ENCODE measurements at regions not wholly inside any gene's neighbourhood (a gene's known extent, or its start where the extent isn't known, plus 50 kb on each side); places are given as distances from the start of the nearest gene placed in this dataset.
"Not testable (repeated sequence)": the region's sequence is repeated elsewhere in the genome, so short reads cannot be mapped to it uniquely, and the experiment has no call there.

DNA sequence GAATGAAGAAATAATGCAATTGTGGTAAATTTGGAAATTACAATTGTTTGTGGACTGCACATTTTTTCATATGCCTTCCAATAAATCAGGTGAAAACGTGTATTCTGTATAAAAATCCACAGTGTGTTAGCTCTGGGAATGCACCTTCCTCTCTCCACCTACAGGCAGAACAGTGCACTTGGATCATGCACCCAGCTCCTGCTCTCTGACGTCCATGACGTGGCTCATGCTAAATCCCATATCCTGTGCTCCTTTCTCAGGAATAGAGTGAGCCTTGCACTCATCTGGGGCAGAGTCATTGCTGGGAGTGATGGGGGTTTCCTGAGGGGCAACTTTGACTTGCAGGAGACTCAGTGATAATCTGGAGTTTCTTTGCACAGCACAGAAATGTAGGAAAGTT is 1282.1 kb downstream of the TMEM121 start:
- CTCF ChIA-PET, result interaction anchor here (0.7 kb wide), 1 partner anchor 22 kb away, joined by 5 read pairs; no protein-coding TSS in a partner anchor
- H3K36me3 Mint-ChIP-seq (ENCODE audit: insufficient read depth, unreplicated experiment), result no peaks in the 10 kb centered on the region

GRCh38 chr14:106808907-106809306 is 1282.5 kb downstream of the TMEM121 start:
- no peak for DNase-seq
- ChIA-PET CTCF (interaction anchor here (0.7 kb wide), 1 partner anchor 22 kb away, joined by 5 read pairs; no protein-coding TSS in a partner anchor), POLR2A (no interaction called here)
- Histone ChIP-seq H3K4me1 (no peaks in the 10 kb centered on the region), H3K27me3 (replicated peaks; ENCODE audit: control insufficient read depth, insufficient read depth, low read length) (no peaks in the 10 kb centered on the region; the same call in 1 of the 2 replicates), H3K4me3 (ENCODE audit: low read depth, low read length) (no peak overlapping the region), H3K9me3 (no peaks in the 10 kb centered on the region), H3K36me3 (ENCODE audit: control insufficient read depth, insufficient read depth, low read length) (no peaks in the 10 kb centered on the region)
- H3K36me3 Mint-ChIP-seq (ENCODE audit: insufficient read depth, unreplicated experiment), result no peaks in the 10 kb centered on the region
- no peaks in the 10 kb centered on the region for H3K27me3 Mint-ChIP-seq (ENCODE audit: insufficient read depth, unreplicated experiment)
- no peaks in the 10 kb centered on the region for H3K9me3 Mint-ChIP-seq (ENCODE audit: unreplicated experiment)
- TF ChIP-seq, protein P1, sequence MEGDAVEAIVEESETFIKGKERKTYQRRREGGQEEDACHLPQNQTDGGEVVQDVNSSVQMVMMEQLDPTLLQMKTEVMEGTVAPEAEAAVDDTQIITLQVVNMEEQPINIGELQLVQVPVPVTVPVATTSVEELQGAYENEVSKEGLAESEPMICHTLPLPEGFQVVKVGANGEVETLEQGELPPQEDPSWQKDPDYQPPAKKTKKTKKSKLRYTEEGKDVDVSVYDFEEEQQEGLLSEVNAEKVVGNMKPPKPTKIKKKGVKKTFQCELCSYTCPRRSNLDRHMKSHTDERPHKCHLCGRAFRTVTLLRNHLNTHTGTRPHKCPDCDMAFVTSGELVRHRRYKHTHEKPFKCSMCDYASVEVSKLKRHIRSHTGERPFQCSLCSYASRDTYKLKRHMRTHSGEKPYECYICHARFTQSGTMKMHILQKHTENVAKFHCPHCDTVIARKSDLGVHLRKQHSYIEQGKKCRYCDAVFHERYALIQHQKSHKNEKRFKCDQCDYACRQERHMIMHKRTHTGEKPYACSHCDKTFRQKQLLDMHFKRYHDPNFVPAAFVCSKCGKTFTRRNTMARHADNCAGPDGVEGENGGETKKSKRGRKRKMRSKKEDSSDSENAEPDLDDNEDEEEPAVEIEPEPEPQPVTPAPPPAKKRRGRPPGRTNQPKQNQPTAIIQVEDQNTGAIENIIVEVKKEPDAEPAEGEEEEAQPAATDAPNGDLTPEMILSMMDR (IDR thresholded peaks at IDR 0.05; ENCODE audit: insufficient read depth in 1 of 2, low read depth in 1 of 2, low read length in 1 of 2, severe bottlenecking in 1 of 2, unreplicated experiment in 1 of 2), result no peak
- intact Hi-C loops (cut with micrococcal nuclease; ENCODE audit: unreplicated experiment), result no loop called here
- no peak overlapping the region for H3K27ac Mint-ChIP-seq (ENCODE audit: unreplicated experiment)
- BruUV-seq (replicated peaks), result no TSS peak
- H3K4me3 Mint-ChIP-seq (ENCODE audit: unreplicated experiment), result no peak overlapping the region
- no peaks in the 10 kb centered on the region for H3K4me1 Mint-ChIP-seq (ENCODE audit: low read depth, unreplicated experiment)

More for the DNA sequence above, 1282.1 kb downstream of the TMEM121 start:
- H3K4me3 ChIP-seq (ENCODE audit: low read depth, low read length), result no peak overlapping the region
- H3K4me1 ChIP-seq, result no peaks in the 10 kb centered on the region
- POLR2A ChIA-PET, result no interaction called here
- H3K4me3 Mint-ChIP-seq (ENCODE audit: unreplicated experiment), result no peak overlapping the region
- no peak for DNase-seq
- BruUV-seq (replicated peaks), result no TSS peak
- H3K27me3 Mint-ChIP-seq (ENCODE audit: insufficient read depth, unreplicated experiment), result no peaks in the 10 kb centered on the region
- H3K9me3 ChIP-seq, result no peaks in the 10 kb centered on the region
- H3K27me3 ChIP-seq (replicated peaks; ENCODE audit: control insufficient read depth, insufficient read depth, low read length), result no peaks in the 10 kb centered on the region; the same call in 1 of the 2 replicates
- no peaks in the 10 kb centered on the region for H3K4me1 Mint-ChIP-seq (ENCODE audit: low read depth, unreplicated experiment)
- no peaks in the 10 kb centered on the region for H3K36me3 ChIP-seq (ENCODE audit: control insufficient read depth, insufficient read depth, low read length)
- intact Hi-C loops (cut with micrococcal nuclease; ENCODE audit: unreplicated experiment), result no loop called here
- no peaks in the 10 kb centered on the region for H3K9me3 Mint-ChIP-seq (ENCODE audit: unreplicated experiment)
- no peak overlapping the region for H3K27ac Mint-ChIP-seq (ENCODE audit: unreplicated experiment)
- TF ChIP-seq, protein P1 (IDR thresholded peaks at IDR 0.05; ENCODE audit: insufficient read depth in 1 of 2, low read depth in 1 of 2, low read length in 1 of 2, severe bottlenecking in 1 of 2, unreplicated experiment in 1 of 2), result no peak

DNA sequence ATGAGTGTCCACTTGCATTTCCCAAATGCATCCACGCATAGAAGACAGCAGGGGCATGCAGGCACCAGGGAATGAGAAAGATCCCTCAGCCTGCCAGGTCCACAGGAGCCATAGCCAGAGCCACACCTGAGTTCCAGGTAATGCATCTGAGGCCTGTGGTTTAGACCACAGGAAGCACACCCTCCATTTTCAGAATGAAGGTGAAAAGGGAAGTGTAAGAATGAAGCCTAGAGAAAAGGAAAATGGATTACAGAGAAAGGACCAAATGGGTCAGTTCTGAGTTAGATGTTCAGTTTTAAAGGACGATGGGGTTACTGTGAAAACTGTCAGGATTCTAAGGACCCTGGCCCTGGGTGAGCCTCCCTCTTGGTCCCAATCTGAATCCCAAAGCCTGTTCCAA is 1283.2 kb downstream of the TMEM121 start:
- H3K9me3 Mint-ChIP-seq (ENCODE audit: unreplicated experiment), result no peaks in the 10 kb centered on the region
- H3K9me3 ChIP-seq, result no peaks in the 10 kb centered on the region
- no peaks in the 10 kb centered on the region for H3K4me1 Mint-ChIP-seq (ENCODE audit: low read depth, unreplicated experiment)

GRCh38 chr14:106810168-106810567 is 1283.8 kb downstream of the TMEM121 start:
- H3K27me3 ChIP-seq (replicated peaks; ENCODE audit: control insufficient read depth, insufficient read depth, low read length); H3K27me3 Mint-ChIP-seq (ENCODE audit: insufficient read depth, unreplicated experiment); H3K36me3 Mint-ChIP-seq (ENCODE audit: insufficient read depth, unreplicated experiment); POLR2A ChIA-PET; DNase-seq; H3K9me3 Mint-ChIP-seq (ENCODE audit: unreplicated experiment); intact Hi-C loops (cut with micrococcal nuclease; ENCODE audit: unreplicated experiment); H3K4me1 Mint-ChIP-seq (ENCODE audit: low read depth, unreplicated experiment); BruUV-seq (replicated peaks); H3K4me3 Mint-ChIP-seq (ENCODE audit: unreplicated experiment); H3K4me1 ChIP-seq; H3K9me3 ChIP-seq; H3K27ac Mint-ChIP-seq (ENCODE audit: unreplicated experiment); H3K36me3 ChIP-seq (ENCODE audit: control insufficient read depth, insufficient read depth, low read length); H3K4me3 ChIP-seq (ENCODE audit: low read depth, low read length): not testable (repeated sequence)
- CTCF ChIA-PET, result interaction anchor here (0.9 kb wide), 1 partner anchor 63 kb away, joined by 5 read pairs; no protein-coding TSS in a partner anchor

More for the DNA sequence above, 1283.2 kb downstream of the TMEM121 start:
- no TSS peak for BruUV-seq (replicated peaks)
- no peaks in the 10 kb centered on the region; the same call in 1 of the 2 replicates for H3K27me3 ChIP-seq (replicated peaks; ENCODE audit: control insufficient read depth, insufficient read depth, low read length)
- Mint-ChIP-seq H3K4me3 (ENCODE audit: unreplicated experiment) (no peak overlapping the region), H3K27me3 (ENCODE audit: insufficient read depth, unreplicated experiment) (no peaks in the 10 kb centered on the region), H3K36me3 (ENCODE audit: insufficient read depth, unreplicated experiment) (no peaks in the 10 kb centered on the region), H3K27ac (ENCODE audit: unreplicated experiment) (no peak overlapping the region)
- no peak overlapping the region for H3K4me3 ChIP-seq (ENCODE audit: low read depth, low read length)
- DNase-seq, result no peak
- intact Hi-C loops (cut with micrococcal nuclease; ENCODE audit: unreplicated experiment), result no loop called here
- ChIA-PET POLR2A (no interaction called here), CTCF (no interaction called here)
- TF ChIP-seq, protein P1 (IDR thresholded peaks at IDR 0.05; ENCODE audit: insufficient read depth in 1 of 2, low read depth in 1 of 2, low read length in 1 of 2, severe bottlenecking in 1 of 2, unreplicated experiment in 1 of 2), result no peak
- H3K36me3 ChIP-seq (ENCODE audit: control insufficient read depth, insufficient read depth, low read length), result no peaks in the 10 kb centered on the region
- H3K4me1 ChIP-seq, result no peaks in the 10 kb centered on the region
